ENCODE measurements at regions not wholly inside any gene's neighbourhood (a gene's known extent, or its start where the extent isn't known, plus 50 kb on each side); places are given as distances from the start of the nearest gene placed in this dataset.

DNA sequence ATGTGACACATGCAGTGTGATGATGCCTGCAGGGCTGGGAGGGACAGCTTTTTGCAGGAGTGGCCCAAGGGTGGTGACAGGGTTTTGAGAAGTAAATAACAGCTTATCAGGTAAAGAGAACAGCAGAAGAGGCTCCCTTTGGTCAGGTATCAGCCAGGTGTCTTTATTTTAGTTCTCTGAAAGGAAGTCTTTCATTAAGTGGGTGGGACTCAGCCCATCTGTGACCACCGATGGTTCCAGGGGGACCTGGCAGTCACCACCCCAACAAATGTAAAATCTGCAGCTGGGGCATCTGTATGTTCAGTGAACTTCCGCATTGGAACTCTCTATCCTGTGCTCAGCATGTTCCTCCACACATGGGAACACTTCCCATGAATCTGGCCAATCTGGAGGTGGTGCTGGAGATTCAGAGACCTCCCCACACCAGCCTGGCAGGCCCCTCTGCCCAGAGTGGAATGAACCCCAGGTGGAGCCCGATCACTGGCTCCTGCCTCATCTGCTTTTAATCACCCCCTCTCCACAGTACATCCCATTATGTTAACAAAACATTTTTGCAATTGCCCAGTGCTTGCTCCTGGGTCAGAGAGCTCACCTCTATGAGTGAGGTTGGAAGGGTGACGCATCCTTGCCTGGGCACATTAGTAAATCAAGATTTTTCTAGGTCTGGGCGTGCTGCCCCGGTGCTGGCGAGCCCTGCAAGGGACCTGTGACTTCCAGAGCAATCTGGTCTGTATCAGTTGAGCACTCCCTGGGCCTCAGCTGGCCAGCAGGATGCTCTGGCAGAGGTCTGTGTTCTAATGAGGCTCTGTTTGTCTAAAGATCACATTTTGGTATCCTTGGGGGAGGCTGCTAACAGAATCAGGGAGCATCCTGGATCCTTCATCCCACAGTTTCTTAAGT, 140.4 kb upstream of the GDF10 start:
- no peaks in the 10 kb centered on the region for H3K9me3 ChIP-seq
- H3K4me3 ChIP-seq: no peak overlapping the region
- TF ChIP-seq CTCF (IDR thresholded peaks at IDR 0.05) (no peak), POLR2A (IDR thresholded peaks at IDR 0.05) (no peak)
- no peak for DNase-seq
- H3K36me3 ChIP-seq (ENCODE audit: low read depth, missing control alignments): no peaks in the 10 kb centered on the region
- H3K27me3 ChIP-seq: no peaks in the 10 kb centered on the region
- WGBS, 2 donors: 66 to 75% methylated on average over 3 to 7 of the region's 7 CpGs
- intact Hi-C loops (cut with DNase I; ENCODE audit: low total_unique reads): no loop called here
- no peaks in the 10 kb centered on the region for H3K4me1 ChIP-seq
- no peak overlapping the region for H3K27ac ChIP-seq

GRCh38 chr10:47160261-47160908, 139.6 kb upstream of the GDF10 start:
- Histone ChIP-seq H3K27ac (no peak overlapping the region), H3K9me3 (no peaks in the 10 kb centered on the region), H3K36me3 (ENCODE audit: low read depth, missing control alignments) (no peaks in the 10 kb centered on the region), H3K4me3 (no peak overlapping the region), H3K4me1 (no peaks in the 10 kb centered on the region), H3K27me3 (no peaks in the 10 kb centered on the region)
- no peak for DNase-seq
- TF ChIP-seq POLR2A (IDR thresholded peaks at IDR 0.05) (no peak), CTCF (IDR thresholded peaks at IDR 0.05) (no peak)
- intact Hi-C loops (cut with DNase I; ENCODE audit: low total_unique reads): no loop called here
- 83 to 87% methylated on average over 7 to 9 of the region's 9 CpGs for WGBS, 2 donors

DNA sequence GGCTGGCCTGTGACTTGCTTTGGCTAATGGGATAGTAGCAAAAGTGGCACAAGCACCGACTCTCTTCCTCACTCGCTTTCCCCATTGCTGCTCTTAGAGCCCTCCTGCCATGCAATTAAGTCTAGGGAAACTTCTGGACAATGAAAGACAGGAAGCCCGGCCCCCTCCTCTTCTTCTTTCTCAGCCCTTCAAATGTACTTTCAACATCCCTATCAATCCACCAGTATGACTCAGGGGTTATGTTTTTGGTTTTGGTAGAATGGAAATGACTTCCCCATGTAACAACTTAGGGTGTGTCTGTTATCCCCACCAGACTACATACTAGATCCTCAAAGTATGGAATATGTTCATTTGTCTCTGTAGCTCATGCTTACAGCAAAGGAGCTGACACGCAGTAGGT, 139.0 kb upstream of the GDF10 start:
- WGBS, 2 donors: 91 to 97% methylated on average over 4 of the region's 4 CpGs
- no peak overlapping the region for H3K4me3 ChIP-seq
- intact Hi-C loops (cut with DNase I; ENCODE audit: low total_unique reads): no loop called here
- DNase-seq: no peak
- H3K27me3 ChIP-seq: no peaks in the 10 kb centered on the region
- H3K36me3 ChIP-seq (ENCODE audit: low read depth, missing control alignments): no peaks in the 10 kb centered on the region
- TF ChIP-seq CTCF (IDR thresholded peaks at IDR 0.05): no peak
- no peaks in the 10 kb centered on the region for H3K9me3 ChIP-seq
- no peak overlapping the region for H3K27ac ChIP-seq
- no peaks in the 10 kb centered on the region for H3K4me1 ChIP-seq

DNA sequence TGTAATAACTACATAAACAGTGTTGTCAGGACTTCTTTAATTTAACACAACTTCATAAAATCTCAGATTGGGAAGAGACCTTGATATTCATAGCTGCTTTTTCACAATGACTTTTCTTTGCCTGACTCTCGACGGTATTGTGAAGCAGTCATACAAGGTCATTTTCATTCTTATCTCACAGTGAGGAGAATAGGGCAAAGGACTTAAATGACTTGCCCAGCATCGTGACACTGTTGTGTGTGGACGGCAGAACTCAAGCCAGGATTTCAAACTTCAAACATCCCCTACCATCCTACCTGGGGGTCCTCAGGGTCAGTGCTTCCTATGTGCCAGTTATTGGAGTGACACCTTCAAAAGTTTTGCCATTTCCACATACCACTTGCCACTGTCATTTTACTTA, 138.5 kb upstream of the GDF10 start:
- intact Hi-C loops (cut with DNase I; ENCODE audit: low total_unique reads): no loop called here
- no peak for DNase-seq
- Histone ChIP-seq H3K27ac (no peak overlapping the region), H3K27me3 (no peaks in the 10 kb centered on the region), H3K9me3 (no peaks in the 10 kb centered on the region), H3K4me3 (no peak overlapping the region), H3K4me1 (no peaks in the 10 kb centered on the region), H3K36me3 (ENCODE audit: low read depth, missing control alignments) (no peaks in the 10 kb centered on the region)
- TF ChIP-seq POLR2A (IDR thresholded peaks at IDR 0.05) (no peak), CTCF (IDR thresholded peaks at IDR 0.05) (no peak)
- 53% methylated on average over 4 of the region's 4 CpGs for WGBS, 2 donors
